Effector memory CD4-positive, alpha-beta T cell (primary cell): ENCODE measurements at regions not wholly inside any gene's neighbourhood (a gene's known extent, or its start where the extent isn't known, plus 50 kb on each side); places are given as distances from the start of the nearest gene placed in this dataset.

Source experiments
- DNase-seq, 3 donors: peaks; one replicate each; pipeline ENCODE4 v3.0.0-alpha.2; 2020
- H3K27ac ChIP-seq: 2 replicates; pipeline ENCODE4 v1.7.0; 2013; ENCODE audit warnings: mild to moderate bottlenecking, low read length, moderate library complexity; ENCODE audit not compliant: insufficient read depth, poor library complexity, severe bottlenecking
- H3K27me3 ChIP-seq: replicated peaks from 2 replicates; pipeline ENCODE4 v1.7.0; 2013; ENCODE audit warnings: mild to moderate bottlenecking, low read length; ENCODE audit not compliant: insufficient read depth, control insufficient read depth, poor library complexity, severe bottlenecking
- H3K36me3 ChIP-seq: 2 replicates; pipeline ENCODE4 v1.7.0; 2013; ENCODE audit warnings: mild to moderate bottlenecking, low read length, moderate library complexity; ENCODE audit not compliant: control insufficient read depth, insufficient read depth
- H3K4me1 ChIP-seq: 2 replicates; pipeline ENCODE4 v1.7.0; 2013; ENCODE audit warnings: low read length, mild to moderate bottlenecking; ENCODE audit not compliant: control insufficient read depth, insufficient read depth, poor library complexity, severe bottlenecking
- H3K4me3 ChIP-seq: 2 replicates; pipeline ENCODE4 v1.7.0; 2013; ENCODE audit warnings: low read length, low read depth, mild to moderate bottlenecking; ENCODE audit not compliant: insufficient read depth, poor library complexity, severe bottlenecking
- H3K9me3 ChIP-seq: 2 replicates; pipeline ENCODE4 v1.7.0; 2013; ENCODE audit warnings: mild to moderate bottlenecking, low read length, moderate library complexity; ENCODE audit not compliant: control insufficient read depth

DNA sequence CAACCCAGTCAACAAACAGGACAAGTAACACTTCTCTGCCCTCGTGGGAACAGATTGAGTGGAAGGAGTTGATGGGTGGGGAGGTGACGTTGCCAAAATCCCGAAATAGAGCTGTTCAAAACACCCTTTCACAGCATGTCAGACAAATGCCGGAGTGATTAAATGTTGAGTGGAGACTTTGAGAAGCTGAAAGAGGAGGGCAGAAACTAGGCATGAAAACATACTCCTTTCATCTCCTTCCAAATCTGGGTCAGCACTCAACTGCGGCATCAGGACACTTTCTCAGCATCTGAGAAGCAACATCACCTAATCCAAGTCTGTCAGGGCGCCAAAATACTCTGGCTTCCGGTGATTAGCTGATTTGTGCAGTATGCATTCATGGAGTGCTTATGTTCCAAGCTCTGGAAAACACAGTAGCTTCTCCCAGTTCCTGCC lies 51.5 kb upstream of the MRI1 start:
- no peak for DNase-seq
- H3K27ac ChIP-seq = no peak overlapping the region
- no peaks in the 10 kb centered on the region for H3K36me3 ChIP-seq
- no peaks in the 10 kb centered on the region for H3K9me3 ChIP-seq
- H3K27me3 ChIP-seq = no peaks in the 10 kb centered on the region
- H3K4me3 ChIP-seq = no peak overlapping the region
- H3K4me1 ChIP-seq = no peaks in the 10 kb centered on the region

GRCh38 chr19:13707915-13708314 lies 56.4 kb upstream of the MRI1 start:
- Histone ChIP-seq H3K36me3 (no peaks in the 10 kb centered on the region), H3K4me3 (no peak overlapping the region), H3K27ac (no peak overlapping the region), H3K9me3 (no peaks in the 10 kb centered on the region), H3K27me3 (no peaks in the 10 kb centered on the region), H3K4me1 (no peaks in the 10 kb centered on the region)
- no peak for DNase-seq

- peaks cover 3% of the 10 kb centered on the region for H3K9me3 ChIP-seq
- H3K4me3 ChIP-seq = no peak overlapping the region
- H3K36me3 ChIP-seq = no peaks in the 10 kb centered on the region
- no peaks in the 10 kb centered on the region for H3K27me3 ChIP-seq
- DNase-seq = no peak
- no peaks in the 10 kb centered on the region for H3K4me1 ChIP-seq
- H3K27ac ChIP-seq = no peak overlapping the region
These were observed 58.3 kb upstream of the MRI1 start for GRCh38 chr19:13705928-13706447.

GRCh38 chr19:13705201-13705600 lies 59.1 kb upstream of the MRI1 start:
- DNase-seq = no peak
- Histone ChIP-seq H3K4me1 (no peaks in the 10 kb centered on the region), H3K27ac (no peak overlapping the region), H3K9me3 (peaks cover 3% of the 10 kb centered on the region), H3K4me3 (no peak overlapping the region), H3K27me3 (no peaks in the 10 kb centered on the region), H3K36me3 (no peaks in the 10 kb centered on the region)

DNA sequence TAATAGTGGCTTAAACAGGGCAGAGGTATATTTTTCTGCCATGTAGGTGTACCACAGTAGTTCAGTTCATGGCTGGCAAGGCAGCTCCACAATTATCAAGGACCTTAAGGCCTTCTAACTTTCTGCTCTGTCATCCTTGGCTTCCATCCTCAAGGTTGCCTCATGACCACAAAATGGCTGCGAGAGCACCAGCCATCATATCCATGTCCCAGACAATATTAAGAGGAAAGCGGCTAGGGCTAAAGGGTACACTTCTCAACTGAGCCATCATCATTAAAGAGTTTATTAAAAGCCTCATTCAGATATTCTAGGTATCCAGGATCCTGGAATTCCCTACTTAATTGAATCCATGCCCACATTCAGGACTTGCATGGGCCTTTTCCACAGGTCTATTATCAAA lies 62.7 kb upstream of the MRI1 start:
- no peaks in the 10 kb centered on the region for H3K27me3 ChIP-seq
- peaks cover 3% of the 10 kb centered on the region for H3K9me3 ChIP-seq
- DNase-seq = no peak
- H3K27ac ChIP-seq = no peak overlapping the region
- H3K4me3 ChIP-seq = no peak overlapping the region
- no peaks in the 10 kb centered on the region for H3K36me3 ChIP-seq
- no peaks in the 10 kb centered on the region for H3K4me1 ChIP-seq

DNA sequence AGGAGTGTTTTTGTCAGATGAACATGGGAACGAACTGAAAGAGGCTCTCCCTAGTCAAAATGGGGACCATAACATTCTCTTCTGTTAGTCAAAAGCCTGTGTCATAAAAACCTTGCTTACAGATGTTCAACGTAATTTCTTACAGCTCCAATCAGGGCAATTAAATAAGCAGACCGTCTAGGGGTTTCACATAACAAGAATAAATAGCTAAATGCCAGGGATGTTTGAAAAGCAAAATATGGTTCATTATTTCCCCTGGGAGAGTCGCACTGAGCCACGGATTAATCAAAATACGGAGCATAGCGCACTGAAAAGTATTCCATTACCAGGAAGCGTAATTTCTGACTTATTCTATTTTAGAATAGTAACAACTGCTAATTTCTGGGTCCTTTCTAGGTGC lies 63.7 kb upstream of the MRI1 start:
- H3K4me1 ChIP-seq = no peaks in the 10 kb centered on the region
- no peak overlapping the region for H3K4me3 ChIP-seq
- no peak overlapping the region for H3K27ac ChIP-seq
- H3K36me3 ChIP-seq = no peaks in the 10 kb centered on the region
- peaks cover 3% of the 10 kb centered on the region for H3K9me3 ChIP-seq
- DNase-seq = no peak
- no peaks in the 10 kb centered on the region for H3K27me3 ChIP-seq

GRCh38 chr19:13699786-13700185 lies 64.5 kb upstream of the MRI1 start:
- no peaks in the 10 kb centered on the region for H3K36me3 ChIP-seq

GRCh38 chr19:13696839-13697238 lies 67.5 kb upstream of the MRI1 start:
- Histone ChIP-seq H3K4me3 (no peak overlapping the region), H3K27me3 (no peaks in the 10 kb centered on the region), H3K36me3 (no peaks in the 10 kb centered on the region), H3K4me1 (no peaks in the 10 kb centered on the region), H3K27ac (no peak overlapping the region), H3K9me3 (peaks cover 3% of the 10 kb centered on the region)
- DNase-seq = no peak

More at GRCh38 chr19:13699786-13700185, 64.5 kb upstream of the MRI1 start:
- H3K4me3 ChIP-seq = no peak overlapping the region
- H3K9me3 ChIP-seq = peaks cover 3% of the 10 kb centered on the region
- no peak for DNase-seq
- no peaks in the 10 kb centered on the region for H3K27me3 ChIP-seq
- H3K27ac ChIP-seq = no peak overlapping the region
- H3K4me1 ChIP-seq = no peaks in the 10 kb centered on the region

GRCh38 chr19:13693889-13694288 lies 70.4 kb upstream of the MRI1 start:
- DNase-seq = no peak
- no peaks in the 10 kb centered on the region for H3K4me1 ChIP-seq

DNA sequence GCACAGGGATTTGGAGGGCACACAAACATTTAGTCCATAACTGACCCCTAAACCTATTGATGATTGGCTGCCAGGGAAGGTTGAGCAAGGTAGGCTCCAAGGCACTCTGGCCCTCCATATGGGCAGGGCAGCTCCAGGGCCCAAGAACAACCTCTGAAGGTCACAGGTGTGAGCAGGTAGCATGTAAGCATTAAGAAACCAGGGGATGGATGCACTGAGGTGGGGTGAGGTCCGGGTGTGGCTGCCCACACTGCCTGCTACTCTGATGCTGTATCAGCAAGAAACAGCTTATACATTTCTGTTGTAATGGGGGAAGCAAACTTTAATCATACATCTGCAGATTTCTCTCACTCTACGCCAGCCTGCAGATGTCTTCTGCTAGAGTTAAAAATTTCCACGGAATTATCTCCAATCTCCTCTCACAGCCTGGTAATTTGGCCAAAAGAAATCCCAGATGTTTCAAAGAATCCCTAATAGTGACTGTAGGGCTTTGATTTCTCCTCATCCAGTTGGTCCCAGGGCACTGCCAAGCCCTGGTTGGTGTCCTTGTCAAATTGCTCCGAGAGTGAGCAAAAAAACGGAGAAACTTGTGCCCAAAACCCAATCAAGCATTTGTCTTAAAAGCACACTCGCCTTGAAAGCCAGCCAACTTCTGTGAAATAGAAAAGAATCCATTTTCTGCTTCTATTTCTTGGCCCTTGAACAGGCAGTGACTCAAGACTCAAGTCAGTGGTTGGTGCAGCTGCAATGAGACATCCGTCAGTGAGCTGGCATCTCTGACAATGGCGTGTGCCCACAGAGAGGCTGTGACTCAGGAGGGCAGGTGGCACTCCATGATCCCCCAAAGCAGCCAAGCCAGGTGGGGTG lies 72.5 kb upstream of the MRI1 start:
- DNase-seq = no peak

More at GRCh38 chr19:13693889-13694288, 70.4 kb upstream of the MRI1 start:
- H3K36me3 ChIP-seq = no peaks in the 10 kb centered on the region
- H3K4me3 ChIP-seq = no peak overlapping the region
- no peak overlapping the region for H3K27ac ChIP-seq
- no peaks in the 10 kb centered on the region for H3K9me3 ChIP-seq
- H3K27me3 ChIP-seq = no peaks in the 10 kb centered on the region

More for the DNA sequence above, 72.5 kb upstream of the MRI1 start:
- no peaks in the 10 kb centered on the region for H3K36me3 ChIP-seq
- no peak overlapping the region for H3K4me3 ChIP-seq
- H3K4me1 ChIP-seq = no peaks in the 10 kb centered on the region
- H3K9me3 ChIP-seq = no peaks in the 10 kb centered on the region
- H3K27ac ChIP-seq = no peak overlapping the region
- no peaks in the 10 kb centered on the region for H3K27me3 ChIP-seq
